ENCODE measurements at regions not wholly inside any gene's neighbourhood (a gene's known extent, or its start where the extent isn't known, plus 50 kb on each side); places are given as distances from the start of the nearest gene placed in this dataset.
A peak's percentile ranks its signal among the peaks of the same experiment; 100 is the strongest.

DNA sequence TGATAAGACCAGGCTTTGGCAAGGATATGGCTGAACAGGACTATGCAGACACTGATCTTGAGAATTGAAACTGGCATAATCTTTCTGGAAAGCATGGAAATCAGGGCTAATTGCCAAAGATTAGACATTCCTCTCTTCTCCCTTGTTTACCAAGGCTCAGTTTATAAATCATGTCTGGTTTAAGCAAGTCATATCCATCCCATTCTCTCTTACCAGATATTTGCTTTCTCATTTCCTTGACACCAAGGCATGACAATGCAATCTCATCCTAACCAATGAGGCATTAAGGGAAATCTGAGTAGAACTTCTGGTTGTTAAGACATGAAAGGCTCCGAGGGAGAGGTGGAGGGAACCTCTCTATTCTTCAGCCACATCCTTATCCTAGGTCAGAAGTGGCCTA lies 110.3 kb upstream of the CEP85L start:
- DNase-seq (ENCODE audit: low read depth in 4 of 4, low spot score in 1 of 4): no peak

DNA sequence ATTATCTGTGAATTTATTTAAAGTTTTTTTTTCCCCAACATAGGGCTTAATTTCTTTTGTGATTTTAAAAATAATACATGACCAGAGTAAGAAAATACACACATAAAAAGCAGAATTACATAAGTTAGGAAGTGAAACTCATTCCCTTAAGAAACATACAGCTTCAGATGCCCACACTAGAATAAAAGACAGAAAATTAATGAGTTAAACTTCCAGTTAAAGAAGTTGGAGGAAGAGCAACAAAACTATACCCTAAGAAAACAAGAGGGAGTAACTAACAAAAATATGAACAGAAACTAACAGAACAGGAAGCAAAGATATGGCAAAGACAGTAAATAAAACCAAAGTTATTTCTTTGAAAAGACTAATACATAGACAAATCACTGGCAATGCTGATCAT lies 107.6 kb upstream of the CEP85L start:
- no peak for DNase-seq (ENCODE audit: low read depth in 4 of 4, low spot score in 1 of 4)

DNA sequence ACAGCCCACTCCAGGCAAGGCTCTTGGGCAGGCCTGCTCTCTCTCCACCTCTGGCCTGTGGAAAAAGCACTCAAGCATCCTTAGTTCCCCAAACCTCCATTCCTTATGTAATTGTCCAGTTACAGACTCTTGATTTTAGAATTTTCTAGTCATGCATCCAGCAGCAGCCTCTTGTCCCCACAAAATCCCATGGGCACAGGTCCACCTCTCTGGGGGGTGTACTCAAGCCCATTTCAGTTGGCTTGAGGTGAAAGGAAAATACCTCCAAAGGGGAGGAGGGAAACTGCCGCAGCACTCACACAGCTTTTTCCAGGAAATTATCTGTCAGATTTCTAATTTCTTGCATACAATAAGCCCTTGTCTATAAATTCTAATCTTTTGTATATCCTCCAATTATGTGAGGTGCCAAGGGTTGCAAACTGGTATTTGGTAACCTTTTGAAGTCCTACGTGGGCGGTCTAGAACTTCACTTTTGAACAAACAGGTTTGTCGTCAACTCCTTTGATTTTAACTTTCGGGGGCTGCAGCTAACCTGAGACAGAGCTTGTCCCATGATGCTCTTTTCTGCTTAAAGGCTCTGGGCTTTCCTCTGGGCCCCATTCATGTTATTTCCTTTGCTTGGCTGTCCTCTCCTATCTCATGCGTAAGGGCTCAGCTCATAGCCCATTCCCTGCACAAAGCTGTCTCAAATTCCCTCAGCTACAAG lies 104.7 kb upstream of the CEP85L start:
- no peak for DNase-seq (ENCODE audit: low read depth in 4 of 4, low spot score in 1 of 4)

DNA sequence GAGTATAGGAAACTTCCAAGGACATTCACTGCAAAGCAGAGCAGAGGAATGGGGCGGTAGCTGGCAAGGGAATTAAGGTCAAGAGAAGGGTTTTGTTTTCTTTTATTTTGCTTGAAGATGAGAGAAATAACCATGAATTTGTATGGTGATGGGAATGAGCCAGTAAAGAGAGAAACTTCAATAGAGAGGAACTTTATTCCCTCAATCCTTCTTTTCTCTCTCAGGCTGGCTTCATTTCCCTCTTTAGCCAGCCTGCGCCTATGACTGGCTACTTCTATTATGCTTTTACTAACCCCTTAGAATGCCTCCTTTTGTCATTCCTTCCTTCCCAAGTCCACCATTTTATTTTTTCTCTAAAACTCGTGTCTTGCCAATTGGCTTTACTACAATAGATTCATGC lies 101.4 kb upstream of the CEP85L start:
- no peak for DNase-seq (ENCODE audit: low read depth in 4 of 4, low spot score in 1 of 4)

DNA sequence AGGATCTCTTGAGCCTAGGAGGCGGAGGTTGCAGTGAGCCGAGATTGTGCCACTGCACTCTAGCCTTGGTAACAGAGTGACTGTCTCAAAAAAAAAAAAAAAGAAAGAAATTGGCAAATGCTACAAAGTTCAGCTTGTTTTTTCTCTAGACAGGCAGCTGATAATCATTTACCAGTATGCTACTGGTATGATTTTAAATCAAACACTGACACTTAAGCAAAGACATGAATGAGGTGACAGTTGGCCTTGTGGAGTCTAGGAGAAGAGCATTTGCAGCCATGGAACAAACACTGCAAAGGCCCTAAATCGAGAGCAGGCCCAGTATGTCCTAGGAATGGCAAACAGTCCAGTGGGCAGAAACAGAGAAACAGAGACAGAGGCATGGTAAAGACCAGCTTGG lies 99.7 kb upstream of the CEP85L start:
- DNase-seq (ENCODE audit: low read depth in 4 of 4, low spot score in 1 of 4): no peak

DNA sequence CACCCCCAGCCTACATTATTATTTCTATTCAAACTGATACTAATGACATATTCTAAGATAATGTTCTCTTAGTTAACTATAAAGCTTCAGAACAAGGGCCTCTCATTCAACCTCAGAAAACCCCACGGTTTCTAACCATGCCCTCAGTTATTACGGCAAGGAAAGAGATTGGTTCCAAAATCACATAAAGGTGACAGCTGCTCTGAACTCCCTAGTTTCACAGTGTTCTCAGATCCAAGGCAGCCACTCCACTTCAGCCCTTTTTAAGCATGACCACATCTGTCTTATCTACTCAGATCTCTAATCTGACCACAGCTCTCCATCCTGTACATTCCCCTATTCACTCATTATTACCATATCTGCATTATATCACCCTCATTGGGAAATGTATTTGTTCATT lies 98.8 kb upstream of the CEP85L start:
- DNase-seq (ENCODE audit: low read depth in 4 of 4, low spot score in 1 of 4): no peak

DNA sequence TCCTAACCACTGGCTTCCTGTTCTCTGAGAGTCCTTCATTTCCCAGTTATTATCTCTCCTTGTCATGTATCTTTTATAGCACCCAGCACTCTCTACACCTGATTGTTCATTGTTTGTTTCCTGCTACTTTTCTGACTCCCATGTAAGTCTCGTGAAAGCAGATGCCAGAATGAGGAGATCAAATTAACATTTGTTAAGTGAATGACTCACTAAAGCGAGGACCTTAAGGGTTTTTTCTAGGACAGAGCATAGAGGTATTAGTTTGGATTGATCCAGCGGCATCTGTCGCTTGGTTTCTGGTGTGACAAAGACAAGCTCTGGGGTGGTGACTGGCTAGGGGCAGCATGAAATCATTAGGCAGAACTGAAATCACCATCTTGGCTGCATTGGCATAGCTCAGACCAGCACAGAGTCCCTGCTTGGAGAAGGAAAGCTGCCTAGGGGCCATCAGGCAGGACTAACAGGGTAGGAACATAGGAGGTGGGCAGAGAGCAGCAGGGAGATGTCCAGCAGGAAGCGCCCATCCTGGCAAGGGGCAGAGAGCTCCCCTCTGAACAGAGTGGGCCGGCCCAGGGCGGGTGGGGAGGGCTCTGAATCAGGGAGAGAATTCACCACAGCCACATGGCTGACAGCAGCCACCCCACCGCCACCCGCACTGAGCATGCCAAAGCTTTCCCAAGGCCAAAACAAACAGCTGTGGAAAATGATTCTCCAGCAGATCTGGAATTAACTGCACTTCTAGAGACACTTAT lies 97.1 kb upstream of the CEP85L start:
- DNase-seq (ENCODE audit: low read depth in 4 of 4, low spot score in 1 of 4): no peak

DNA sequence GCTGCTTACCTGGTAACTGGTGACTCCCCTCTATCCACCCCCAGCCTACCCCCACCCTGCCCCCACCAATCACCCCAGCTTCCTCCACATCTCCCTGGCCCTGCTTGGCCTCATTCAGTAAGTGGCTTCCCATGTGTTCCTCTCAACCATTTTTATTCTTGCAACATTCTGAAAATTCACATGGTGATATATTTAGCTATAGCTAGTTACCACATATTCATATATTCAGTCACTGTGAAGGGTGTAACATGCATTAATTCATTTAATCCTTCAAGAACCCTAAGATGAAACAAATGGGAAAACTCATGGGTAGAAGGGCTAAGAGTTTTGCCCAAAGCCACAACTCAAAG lies 95.4 kb upstream of the CEP85L start:
- DNase-seq (ENCODE audit: low read depth in 4 of 4, low spot score in 1 of 4): no peak

DNA sequence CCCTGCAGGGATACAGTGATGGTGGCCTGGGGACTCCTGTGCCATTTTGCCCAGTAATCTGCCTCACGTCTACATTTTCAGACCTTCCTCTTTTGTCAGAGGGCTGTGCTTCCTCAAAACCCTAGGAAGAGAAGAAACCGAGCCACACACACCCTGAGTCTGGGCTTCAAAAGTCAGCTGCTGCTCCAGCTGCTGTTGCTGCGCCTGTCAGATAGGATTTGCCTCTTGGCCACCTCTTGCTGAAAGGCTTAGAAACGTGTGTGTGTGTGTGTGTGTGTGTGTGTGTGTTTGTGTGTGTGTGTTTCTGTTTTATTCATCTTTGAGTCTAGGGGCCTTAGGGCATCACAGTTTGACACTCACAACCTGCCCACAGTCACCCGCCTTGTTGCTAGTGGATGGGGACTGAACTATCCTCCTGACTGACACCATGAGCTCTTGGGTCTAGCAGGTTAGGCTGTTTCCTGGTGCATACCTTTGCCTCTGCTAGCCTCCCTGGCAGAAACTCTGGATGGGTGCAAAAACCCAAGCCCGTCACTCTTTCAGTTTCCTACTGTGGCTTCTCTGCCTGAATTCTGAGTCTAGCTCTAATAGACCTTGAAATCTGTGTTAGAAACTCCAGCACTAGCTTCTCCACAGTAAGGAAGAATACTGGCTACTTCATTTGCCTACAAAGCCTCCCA lies 94.9 kb upstream of the CEP85L start:
- DNase-seq (ENCODE audit: low read depth in 4 of 4, low spot score in 1 of 4): no peak

DNA sequence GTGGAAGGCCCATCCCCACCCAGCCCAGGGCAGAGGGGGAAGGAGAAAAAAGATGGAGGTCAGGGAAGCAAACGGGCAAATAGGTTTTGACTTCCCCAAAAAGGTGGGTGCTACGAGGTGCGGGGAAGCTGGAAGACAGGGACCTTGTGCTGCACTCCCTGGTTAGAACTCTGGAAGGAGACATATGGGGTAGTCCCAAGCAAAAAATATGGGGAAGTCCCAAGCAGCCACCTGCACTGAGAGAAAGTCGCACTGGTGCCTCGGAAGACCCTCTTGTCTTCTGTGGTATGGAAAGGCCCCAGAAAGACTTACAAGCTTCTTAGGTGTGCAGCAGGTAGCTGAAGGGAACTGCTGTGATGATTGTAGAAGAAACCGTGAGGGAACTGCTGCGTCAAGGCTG lies 93.8 kb upstream of the CEP85L start:
- no peak for DNase-seq (ENCODE audit: low read depth in 4 of 4, low spot score in 1 of 4)

DNA sequence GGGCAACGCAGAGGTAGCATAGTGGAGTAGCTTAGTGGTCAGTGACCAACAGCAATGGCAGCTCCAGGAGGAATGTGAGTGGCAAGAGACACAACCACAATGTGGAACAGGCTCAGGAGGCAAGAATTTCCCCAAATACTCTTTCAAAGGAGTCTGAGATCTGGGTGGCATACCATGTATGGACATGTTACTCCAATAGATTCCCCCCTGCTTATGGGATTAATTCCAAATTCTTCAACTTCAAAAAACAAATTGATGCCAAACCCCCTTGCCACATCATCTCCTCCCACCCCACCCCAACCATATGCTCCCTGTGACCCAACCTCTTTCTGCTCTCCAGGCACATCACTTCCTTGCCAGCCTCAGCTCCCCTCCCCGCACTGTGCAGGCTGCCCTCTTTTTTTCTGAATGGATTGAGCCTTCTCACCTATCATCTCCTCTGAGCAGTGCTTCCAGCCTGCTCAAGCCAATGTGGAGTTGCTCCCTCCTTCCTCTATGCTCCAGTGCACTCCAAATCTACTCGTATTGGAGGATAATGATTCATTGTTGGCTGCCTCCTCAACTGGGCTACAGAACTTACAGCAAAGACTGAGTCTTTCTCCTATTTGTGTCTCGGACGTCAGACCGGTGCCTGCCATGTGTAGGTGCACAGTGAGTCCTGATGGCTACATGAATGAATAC lies 93.0 kb upstream of the CEP85L start:
- no peak for DNase-seq (ENCODE audit: low read depth in 4 of 4, low spot score in 1 of 4)

DNA sequence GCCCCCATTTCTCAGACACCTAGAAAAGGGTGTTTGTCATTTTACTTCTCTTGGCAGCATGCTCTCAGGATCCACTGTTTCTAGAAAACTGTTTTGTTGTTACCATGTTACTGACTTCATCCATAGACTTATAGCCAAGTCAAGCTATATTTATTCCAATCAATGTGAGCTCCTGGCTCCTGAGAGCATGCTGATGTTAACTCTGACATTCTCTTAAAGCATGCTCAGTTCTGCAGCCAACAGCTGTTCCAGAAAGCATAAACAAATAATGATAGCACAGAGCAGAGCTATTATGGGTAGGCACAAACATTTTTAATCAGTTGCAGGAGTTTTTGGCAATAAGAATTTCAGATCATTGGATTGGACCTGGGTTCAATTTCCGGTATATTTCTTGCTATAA lies 92.4 kb upstream of the CEP85L start:
- no peak for DNase-seq (ENCODE audit: low read depth in 4 of 4, low spot score in 1 of 4)

DNA sequence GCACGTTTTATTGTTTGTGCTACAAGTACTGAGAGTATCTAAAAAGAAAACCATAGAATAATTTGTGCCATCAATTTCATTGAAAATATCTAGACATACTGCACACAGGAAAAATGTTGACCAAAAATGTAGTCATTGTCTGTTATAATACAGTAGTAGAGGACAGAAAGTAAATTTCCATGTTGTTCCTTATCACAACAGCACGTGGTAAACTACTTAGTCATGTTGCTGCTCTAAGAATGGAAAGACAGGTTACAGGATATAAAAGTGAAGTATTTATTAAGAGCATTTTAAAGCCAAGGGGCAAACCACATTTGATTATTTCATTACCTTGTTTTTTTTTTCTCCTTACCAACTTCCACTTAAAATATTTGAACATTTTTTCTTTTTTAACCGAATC lies 89.0 kb upstream of the CEP85L start:
- DNase-seq (ENCODE audit: low read depth in 4 of 4, low spot score in 1 of 4): no peak

DNA sequence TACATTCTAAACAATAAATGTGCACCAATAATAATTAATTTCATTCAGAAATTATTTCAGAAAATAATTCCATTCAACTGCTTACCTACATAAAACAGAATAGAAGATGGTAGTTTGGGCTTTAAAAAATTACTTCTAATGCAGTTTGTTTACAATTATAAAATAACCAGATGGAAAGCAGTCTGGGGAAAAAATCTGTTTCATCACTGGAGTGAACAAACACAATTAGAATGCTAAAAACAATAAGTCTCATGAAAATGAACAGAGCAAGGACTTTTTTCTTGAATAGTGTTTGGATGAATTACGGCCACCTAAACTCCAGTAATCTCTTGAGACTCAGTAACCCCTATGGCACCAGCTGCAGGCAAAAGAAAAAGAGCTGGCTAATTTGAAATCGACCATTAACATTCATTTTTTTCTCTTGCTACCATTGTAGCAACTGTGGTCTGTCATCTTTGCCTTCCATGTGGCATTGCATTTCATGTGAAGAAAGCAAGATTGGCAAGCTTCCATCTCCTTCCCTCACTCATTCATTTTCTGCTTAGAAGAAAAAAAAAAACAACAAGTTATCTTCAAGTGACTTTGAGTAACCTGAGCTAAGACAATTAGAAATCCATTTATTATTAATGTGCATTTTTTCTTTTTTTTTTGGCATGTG lies 88.4 kb upstream of the CEP85L start:
- no peak for DNase-seq (ENCODE audit: low read depth in 4 of 4, low spot score in 1 of 4)

DNA sequence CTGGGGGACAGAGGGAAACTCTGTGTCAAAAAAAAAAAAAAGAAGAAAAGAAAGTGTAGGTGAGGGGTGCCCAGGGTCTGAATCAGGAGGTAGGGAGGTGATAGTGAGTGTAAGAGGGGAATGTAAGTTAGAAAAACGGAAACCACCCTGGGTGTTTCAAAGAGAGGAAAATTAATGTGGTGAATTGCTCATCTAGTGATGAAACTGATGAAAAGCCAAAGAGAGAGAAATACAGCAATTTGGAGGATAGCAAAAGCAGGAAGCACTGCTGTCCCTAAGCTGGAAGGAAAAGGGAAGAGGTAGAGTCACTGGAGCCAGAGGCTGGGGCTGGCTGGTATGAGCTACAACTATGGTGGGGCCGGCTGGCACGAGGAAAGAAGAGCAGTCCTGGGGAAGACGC lies 85.0 kb upstream of the CEP85L start:
- no peak for DNase-seq (ENCODE audit: low read depth in 4 of 4, low spot score in 1 of 4)

DNA sequence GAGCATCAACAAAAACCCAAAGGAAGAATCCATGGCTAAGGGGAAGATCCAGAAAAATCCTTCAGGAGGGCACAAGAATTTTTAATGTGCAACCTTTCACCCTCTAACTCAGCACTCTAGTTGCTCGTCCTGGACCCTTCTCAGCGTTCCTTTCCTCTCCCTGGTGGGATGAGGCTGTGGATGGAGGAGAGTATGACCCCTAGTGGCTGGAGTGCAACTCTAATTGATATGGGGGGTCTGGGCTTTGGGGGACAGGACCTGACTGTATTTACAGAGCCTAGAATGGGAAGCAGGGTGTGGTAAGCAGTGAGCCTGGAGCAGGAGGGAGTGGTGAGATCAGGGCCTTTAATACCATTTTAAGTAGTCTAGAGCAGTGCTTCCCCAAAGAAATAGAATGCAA lies 83.9 kb upstream of the CEP85L start:
- DNase-seq (ENCODE audit: low read depth in 4 of 4, low spot score in 1 of 4): no peak

DNA sequence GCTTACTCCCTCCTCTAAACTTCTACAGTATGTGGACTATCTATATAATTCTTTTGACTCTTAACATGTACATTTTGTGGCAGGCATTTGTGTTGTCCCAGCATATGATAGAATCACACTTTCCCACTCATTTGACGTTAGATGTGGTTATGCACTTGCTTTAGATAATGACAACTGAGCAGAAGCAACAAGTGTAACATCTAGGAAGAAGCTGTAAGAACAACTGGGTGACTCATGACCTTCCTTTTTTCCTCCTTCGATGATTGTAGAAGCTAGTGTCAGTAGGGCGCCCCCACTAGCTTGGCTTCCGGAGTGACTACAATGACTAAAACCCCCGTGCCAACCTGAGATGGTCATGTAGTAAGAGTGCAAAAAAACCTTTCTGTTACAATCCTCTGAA lies 74.6 kb upstream of the CEP85L start:
- DNase-seq (ENCODE audit: low read depth in 4 of 4, low spot score in 1 of 4): peak in 3 of 4 experiments; percentile 34 to 71 (median 58)

DNA sequence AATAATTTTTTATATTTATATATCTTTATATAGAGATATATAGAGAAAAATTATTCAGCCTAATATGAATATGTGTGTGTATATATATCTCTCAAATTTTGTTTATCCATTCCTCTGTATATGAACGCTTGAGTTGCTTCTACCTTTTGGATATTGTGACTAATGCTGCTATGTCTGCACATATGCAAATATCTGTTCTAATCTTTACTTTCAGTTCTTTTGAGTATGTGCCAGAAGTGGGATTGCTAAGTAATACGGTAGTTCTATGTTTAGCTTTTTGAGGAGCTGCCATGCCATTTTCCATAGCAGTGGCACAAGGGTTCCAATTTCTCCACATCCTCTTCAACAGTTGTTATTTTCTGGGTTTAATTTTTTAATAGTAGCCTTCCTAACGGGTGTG lies 72.8 kb upstream of the CEP85L start:
- DNase-seq (ENCODE audit: low read depth in 4 of 4, low spot score in 1 of 4): no peak

DNA sequence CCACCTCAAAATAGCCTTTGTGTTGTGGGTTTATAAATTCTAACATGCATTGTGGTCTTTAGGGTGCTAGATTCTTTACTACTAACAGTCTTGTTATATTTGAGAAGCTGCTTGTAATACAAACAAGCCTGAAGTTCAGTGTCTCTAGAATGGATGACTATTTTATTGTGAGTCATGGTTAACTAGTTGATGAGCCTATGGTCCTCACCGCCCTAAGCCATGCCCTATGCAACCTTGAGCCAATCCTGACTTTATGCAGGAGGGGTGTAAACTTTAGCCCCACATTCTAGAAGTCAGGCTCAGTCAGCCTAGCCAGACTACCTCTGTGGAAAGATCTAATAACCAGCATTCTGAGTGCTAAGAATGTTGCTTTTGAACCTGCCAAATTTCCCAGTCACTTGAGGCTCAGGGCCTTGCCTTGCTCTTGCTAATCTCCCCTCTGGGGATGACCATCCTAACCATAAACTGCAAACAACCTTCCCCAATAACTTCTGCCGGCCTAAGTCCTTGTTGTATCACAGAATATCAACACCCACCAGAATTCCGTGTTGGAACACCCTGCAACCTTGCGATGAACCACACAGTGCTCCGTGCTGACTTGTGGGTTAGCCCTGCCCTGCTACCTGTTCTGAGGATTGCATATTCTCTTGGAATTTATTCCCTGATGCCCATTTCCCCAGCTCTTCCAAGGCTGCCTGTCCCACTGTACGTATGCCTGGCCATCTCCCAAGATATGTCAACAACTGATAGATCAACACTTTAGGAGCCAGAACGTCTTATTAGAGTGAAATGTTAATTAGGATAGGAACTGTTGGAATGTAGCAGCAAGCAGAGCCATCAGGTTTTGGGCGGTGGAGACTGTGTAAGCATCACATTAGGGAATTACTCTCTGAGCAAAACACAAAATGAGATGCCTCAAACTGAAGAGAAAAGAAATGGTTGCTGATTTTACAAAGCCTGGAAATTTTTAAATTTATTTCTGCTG lies 71.7 kb upstream of the CEP85L start:
- no peak for DNase-seq (ENCODE audit: low read depth in 4 of 4, low spot score in 1 of 4)

DNA sequence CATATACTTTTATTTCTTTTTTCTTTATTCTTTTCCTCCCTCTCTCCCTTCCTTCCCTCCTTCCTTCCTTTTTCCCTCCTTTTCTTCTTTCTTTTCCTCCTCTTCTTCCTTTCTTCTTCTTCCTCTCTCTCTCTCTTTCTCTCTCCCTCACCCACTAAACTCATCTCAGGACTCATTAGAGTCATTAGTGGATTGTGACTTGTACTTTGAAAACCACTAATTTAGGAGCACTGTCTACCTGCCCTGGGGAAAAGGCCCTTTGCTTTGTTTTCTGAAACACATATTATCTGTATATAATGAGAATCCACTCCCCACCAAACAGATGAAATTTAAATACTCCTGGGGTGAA lies 68.7 kb upstream of the CEP85L start:
- DNase-seq (ENCODE audit: low read depth in 4 of 4, low spot score in 1 of 4): no peak

Data from stimulated activated CD4-positive, alpha-beta T cell treated with anti-CD3 and anti-CD28 coated beads, Interleukin-1b, Interleukin-23, amount 100 ng/mL, for 24 hours (primary cell).